ENCODE measurements at regions not wholly inside any gene's neighbourhood (a gene's known extent, or its start where the extent isn't known, plus 50 kb on each side); places are given as distances from the start of the nearest gene placed in this dataset.

DNA sequence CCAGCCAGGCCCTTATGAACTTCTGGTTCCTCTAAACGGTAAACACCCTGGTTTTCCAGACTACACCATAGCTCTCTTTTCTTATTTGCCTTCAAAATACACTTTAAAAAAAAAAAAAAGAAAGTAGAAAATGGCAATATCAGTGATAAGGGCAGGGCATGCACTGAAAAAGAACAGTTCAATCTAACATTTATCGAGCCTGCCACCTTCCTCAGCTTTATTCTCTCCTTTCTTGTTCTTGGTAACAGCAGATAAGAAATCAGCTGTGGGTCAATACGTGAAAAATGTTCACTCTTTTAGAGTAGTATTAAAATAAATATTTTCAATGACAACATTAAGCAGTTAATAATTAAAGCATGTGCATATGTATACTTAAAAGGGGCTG, 83.1 kb upstream of the ZNF648 start:
- H3K36me3 ChIP-seq = no peaks in the 10 kb centered on the region
- H3K4me1 ChIP-seq = peaks cover 15 to 40% (median 30%) of the 10 kb centered on the region in 3 donors
- no peaks in the 10 kb centered on the region for H3K27me3 ChIP-seq
- H3K9me3 ChIP-seq = no peaks in the 10 kb centered on the region
- H3K27ac ChIP-seq = peak overlapping the region; percentile 90 to 95 (median 92)
- no peak for ATAC-seq
- 25 to 45% methylated on average over 2 to 3 of the region's 3 CpGs for WGBS, 2 donors (ENCODE audit: low coverage in 1 of 2)
- TF ChIP-seq EP300 (IDR thresholded peaks at IDR 0.05) = no peak
- TF ChIP-seq POLR2A (IDR thresholded peaks at IDR 0.05) = no peak
- TF ChIP-seq POLR2AphosphoS5 (IDR thresholded peaks at IDR 0.05) = no peak
- H3K4me3 ChIP-seq = no peak overlapping the region

DNA sequence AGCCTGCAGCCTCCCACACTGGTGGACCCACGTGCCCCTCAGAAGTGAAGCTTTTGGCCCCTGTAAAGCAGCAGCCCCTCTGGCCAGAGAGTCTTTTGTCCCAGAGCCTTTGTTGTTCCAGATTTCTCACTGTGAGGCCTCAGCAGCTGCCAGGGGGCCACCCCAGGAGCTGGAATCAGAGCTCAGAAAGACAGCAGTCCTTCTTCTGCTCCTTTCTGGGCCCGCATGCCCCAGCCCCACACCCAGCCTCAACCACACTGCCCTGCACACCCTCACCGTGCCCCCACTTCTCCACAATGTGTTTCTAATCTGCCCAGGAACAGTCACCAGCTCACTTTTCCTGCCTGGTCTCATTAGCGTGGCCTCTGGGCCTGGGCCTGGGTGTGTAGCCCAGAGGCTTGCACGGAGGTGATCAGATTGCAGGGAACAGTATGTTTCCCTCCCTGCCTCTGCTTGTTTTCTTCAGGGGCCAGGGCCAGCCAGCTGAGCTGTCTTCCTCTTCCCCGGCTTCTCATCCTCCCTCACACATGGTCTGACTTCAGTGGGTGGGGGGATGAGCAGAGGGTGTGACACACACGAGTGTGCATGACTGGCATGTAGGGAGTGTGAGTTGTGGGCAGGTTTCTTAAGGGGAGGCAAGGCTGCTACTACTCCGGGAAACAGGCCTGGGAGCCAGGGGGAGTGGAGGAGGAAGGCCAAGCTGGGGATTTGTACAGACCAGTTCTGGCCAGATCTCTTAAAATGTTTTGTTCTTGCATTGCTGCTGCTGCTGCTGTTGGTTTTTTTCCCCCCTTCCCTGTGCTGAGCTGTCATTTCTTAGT, 82.5 kb upstream of the ZNF648 start:
- 26 to 30% methylated on average over 2 to 3 of the region's 8 CpGs for WGBS, 2 donors (ENCODE audit: low coverage in 1 of 2)
- H3K4me3 ChIP-seq = peak overlapping the region in 1 of 2 donors; percentile 3
- H3K9me3 ChIP-seq = no peaks in the 10 kb centered on the region
- TF ChIP-seq POLR2A (IDR thresholded peaks at IDR 0.05) (no peak), EP300 (IDR thresholded peaks at IDR 0.05) (no peak), POLR2AphosphoS5 (IDR thresholded peaks at IDR 0.05) (peak; percentile 97), CTCF (IDR thresholded peaks at IDR 0.05) (peak in 1 of 4 experiments; percentile 14)
- H3K27ac ChIP-seq = peak overlapping the region; percentile 90 to 95 (median 92)
- H3K36me3 ChIP-seq = no peaks in the 10 kb centered on the region
- ATAC-seq = peak; percentile 94
- H3K27me3 ChIP-seq = no peaks in the 10 kb centered on the region
- peaks cover 15 to 40% (median 30%) of the 10 kb centered on the region in 3 donors for H3K4me1 ChIP-seq

DNA sequence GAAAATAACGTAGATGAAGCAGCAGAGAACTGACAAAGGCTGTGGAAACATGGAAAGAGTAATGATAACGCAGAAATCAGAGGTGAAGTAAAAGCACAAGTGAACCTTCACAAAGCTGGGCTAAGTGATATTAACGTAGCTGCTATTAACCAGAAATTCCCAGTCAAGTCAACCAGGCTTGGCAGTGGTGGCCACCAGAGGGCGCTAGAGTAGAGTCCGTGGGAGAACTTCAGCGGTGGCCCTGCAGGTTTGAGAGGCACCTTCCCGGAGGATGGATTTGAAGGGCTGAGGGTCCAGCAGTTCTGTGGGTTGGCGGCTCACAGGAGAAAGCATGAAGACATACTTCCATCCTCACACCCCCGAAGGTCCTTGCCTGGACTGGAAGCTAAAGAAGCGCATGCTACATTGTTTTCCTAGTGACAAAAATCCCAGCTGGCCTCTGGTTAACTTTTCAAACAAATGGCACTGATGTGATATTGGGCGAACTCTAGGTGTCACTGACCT, 81.7 kb upstream of the ZNF648 start:
- H3K27me3 ChIP-seq = no peaks in the 10 kb centered on the region
- peak; percentile 29 for ATAC-seq
- H3K27ac ChIP-seq = peak overlapping the region; percentile 90 to 95 (median 92)
- TF ChIP-seq POLR2AphosphoS5 (IDR thresholded peaks at IDR 0.05) = peak; percentile 59
- TF ChIP-seq CTCF (IDR thresholded peaks at IDR 0.05) = peak; percentile 94 to 99 (median 97)
- TF ChIP-seq POLR2A (IDR thresholded peaks at IDR 0.05) = no peak
- TF ChIP-seq EP300 (IDR thresholded peaks at IDR 0.05) = no peak
- no peak overlapping the region for H3K4me3 ChIP-seq
- WGBS, 2 donors (ENCODE audit: low coverage in 1 of 2) = 4 to 13% methylated on average over 3 to 11 of the region's 11 CpGs
- H3K9me3 ChIP-seq = no peaks in the 10 kb centered on the region
- H3K36me3 ChIP-seq = no peaks in the 10 kb centered on the region
- H3K4me1 ChIP-seq = peaks cover 15 to 40% (median 30%) of the 10 kb centered on the region in 3 donors

GRCh38 chr1:182142621-182143020, 81.1 kb upstream of the ZNF648 start:
- Histone ChIP-seq H3K36me3 (no peaks in the 10 kb centered on the region), H3K4me3 (no peak overlapping the region), H3K27ac (peak overlapping the region in 2 of 4 donors; percentile 90 to 92), H3K4me1 (peaks cover 15 to 40% (median 30%) of the 10 kb centered on the region in 3 donors), H3K9me3 (no peaks in the 10 kb centered on the region), H3K27me3 (no peaks in the 10 kb centered on the region)
- TF ChIP-seq POLR2AphosphoS5 (IDR thresholded peaks at IDR 0.05) (no peak), EP300 (IDR thresholded peaks at IDR 0.05) (no peak), CTCF (IDR thresholded peaks at IDR 0.05) (no peak), POLR2A (IDR thresholded peaks at IDR 0.05) (no peak)
- no peak for ATAC-seq
- WGBS, 2 donors (ENCODE audit: low coverage in 1 of 2) = no CpG with 5 or more reads among the region's 4 CpGs

DNA sequence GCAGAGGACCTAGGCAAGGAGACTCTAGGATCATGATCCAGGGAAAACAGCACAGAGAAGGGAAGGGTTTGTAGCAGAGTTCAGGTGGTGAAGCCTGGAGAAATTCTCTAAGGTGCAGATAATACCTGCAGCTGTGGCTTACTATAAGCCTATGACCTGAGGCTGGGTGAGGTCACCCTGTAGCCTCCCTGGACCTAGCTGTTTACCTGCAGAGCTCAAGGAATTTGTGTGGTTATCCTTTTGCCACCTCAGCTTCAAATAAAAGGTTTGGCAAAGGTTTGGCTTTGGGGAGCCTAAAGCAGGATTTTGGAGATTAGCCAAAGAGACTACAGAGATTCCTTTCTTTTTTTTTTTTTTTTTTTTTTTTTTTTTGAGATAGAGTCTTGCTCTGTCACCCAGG, 79.5 kb upstream of the ZNF648 start:
- ATAC-seq = no peak
- no peak for TF ChIP-seq POLR2AphosphoS5 (IDR thresholded peaks at IDR 0.05)
- no peak for TF ChIP-seq POLR2A (IDR thresholded peaks at IDR 0.05)
- TF ChIP-seq EP300 (IDR thresholded peaks at IDR 0.05) = no peak
- no peak for TF ChIP-seq CTCF (IDR thresholded peaks at IDR 0.05)
- H3K4me3 ChIP-seq = no peak overlapping the region

More for the DNA sequence above, 79.5 kb upstream of the ZNF648 start:
- H3K27ac ChIP-seq = no peak overlapping the region
- no peaks in the 10 kb centered on the region for H3K27me3 ChIP-seq
- no peaks in the 10 kb centered on the region for H3K36me3 ChIP-seq
- no peaks in the 10 kb centered on the region for H3K9me3 ChIP-seq
- H3K4me1 ChIP-seq = peaks cover 15 to 35% (median 26%) of the 10 kb centered on the region in 3 donors
